Activated T-helper 2 cell treated with anti-CD3 and anti-CD28 coated beads, Interferon-gamma antibody, Interleukin-2, Interleukin-4, amounts not matched to agents 10 μg/mL and 5 μg/mL and 100 μg/mL, durations not matched to agents 14 hours and 24 hours and 36 hours (primary cell): ENCODE measurements at regions not wholly inside any gene's neighbourhood (a gene's known extent, or its start where the extent isn't known, plus 50 kb on each side); places are given as distances from the start of the nearest gene placed in this dataset.

ENCODE experiments used
- DNase-seq: peaks from one replicate; pipeline ENCODE4 v3.0.0; 2021; ENCODE audit warnings: low spot score
- H3K27ac Mint-ChIP-seq: one replicate; pipeline ENCODE4 v1.8.0; 2021; ENCODE audit warnings: mixed read lengths
- H3K27me3 Mint-ChIP-seq: one replicate; pipeline ENCODE4 v1.8.0; 2021; ENCODE audit warnings: low read depth, mixed read lengths
- H3K36me3 Mint-ChIP-seq: one replicate; pipeline ENCODE4 v1.8.0; 2021; ENCODE audit warnings: low read depth, mixed read lengths
- H3K4me1 Mint-ChIP-seq: one replicate; pipeline ENCODE4 v1.8.0; 2021; ENCODE audit warnings: low read depth, mixed read lengths
- H3K4me3 Mint-ChIP-seq: one replicate; pipeline ENCODE4 v1.8.0; 2021; ENCODE audit warnings: low read depth, mild to moderate bottlenecking, moderate library complexity, mixed read lengths
- H3K9me3 Mint-ChIP-seq: one replicate; pipeline ENCODE4 v1.8.0; 2021; ENCODE audit warnings: mixed read lengths
- intact Hi-C: fragments of 100-400 bp; cut with micrococcal nuclease; formaldehyde crosslinking; loops from one replicate; pipeline ENCODE4 v1.15.1; 2023

GRCh38 chr3:5791558-5791957 lies 604.1 kb downstream of the EDEM1 start:
- intact Hi-C loops, result no loop called here
- Mint-ChIP-seq H3K4me3 (no peak overlapping the region), H3K27me3 (no peaks in the 10 kb centered on the region), H3K9me3 (no peaks in the 10 kb centered on the region), H3K4me1 (no peaks in the 10 kb centered on the region), H3K36me3 (no peaks in the 10 kb centered on the region), H3K27ac (no peak overlapping the region)
- no peak for DNase-seq

- DNase-seq, result no peak
- intact Hi-C loops, result no loop called here
These were observed 609.0 kb downstream of the EDEM1 start for GRCh38 chr3:5796541-5796940.

GRCh38 chr3:5798809-5799208 lies 611.3 kb downstream of the EDEM1 start:
- no peaks in the 10 kb centered on the region for H3K36me3 Mint-ChIP-seq
- H3K27me3 Mint-ChIP-seq, result no peaks in the 10 kb centered on the region
- intact Hi-C loops, result no loop called here
- H3K9me3 Mint-ChIP-seq, result no peaks in the 10 kb centered on the region
- no peak overlapping the region for H3K4me3 Mint-ChIP-seq
- H3K27ac Mint-ChIP-seq, result no peak overlapping the region
- DNase-seq, result no peak
- no peaks in the 10 kb centered on the region for H3K4me1 Mint-ChIP-seq

More at GRCh38 chr3:5796541-5796940, 609.0 kb downstream of the EDEM1 start:
- Mint-ChIP-seq H3K27me3 (no peaks in the 10 kb centered on the region), H3K4me1 (no peaks in the 10 kb centered on the region), H3K4me3 (no peak overlapping the region), H3K27ac (no peak overlapping the region), H3K9me3 (no peaks in the 10 kb centered on the region), H3K36me3 (no peaks in the 10 kb centered on the region)

GRCh38 chr3:5799398-5799797 lies 611.9 kb downstream of the EDEM1 start:
- intact Hi-C loops, result no loop called here
- H3K36me3 Mint-ChIP-seq, result no peaks in the 10 kb centered on the region
- H3K4me1 Mint-ChIP-seq, result no peaks in the 10 kb centered on the region

GRCh38 chr3:5800965-5801364 lies 613.5 kb downstream of the EDEM1 start:
- intact Hi-C loops, result no loop called here
- H3K27ac Mint-ChIP-seq, result no peak overlapping the region
- no peaks in the 10 kb centered on the region for H3K4me1 Mint-ChIP-seq
- H3K36me3 Mint-ChIP-seq, result no peaks in the 10 kb centered on the region
- DNase-seq, result no peak
- no peak overlapping the region for H3K4me3 Mint-ChIP-seq
- H3K9me3 Mint-ChIP-seq, result no peaks in the 10 kb centered on the region
- no peaks in the 10 kb centered on the region for H3K27me3 Mint-ChIP-seq

More at GRCh38 chr3:5799398-5799797, 611.9 kb downstream of the EDEM1 start:
- Mint-ChIP-seq H3K27me3 (no peaks in the 10 kb centered on the region), H3K9me3 (no peaks in the 10 kb centered on the region), H3K27ac (no peak overlapping the region), H3K4me3 (no peak overlapping the region)
- no peak for DNase-seq

- Mint-ChIP-seq H3K27me3 (no peaks in the 10 kb centered on the region), H3K9me3 (no peaks in the 10 kb centered on the region), H3K4me3 (no peak overlapping the region), H3K36me3 (no peaks in the 10 kb centered on the region), H3K27ac (no peak overlapping the region), H3K4me1 (no peaks in the 10 kb centered on the region)
- DNase-seq, result no peak
- intact Hi-C loops, result no loop called here
These were observed 618.7 kb downstream of the EDEM1 start for GRCh38 chr3:5806192-5806591.

GRCh38 chr3:5809586-5810246 lies 622.2 kb downstream of the EDEM1 start:
- Mint-ChIP-seq H3K27ac (no peak overlapping the region), H3K9me3 (peaks cover 3% of the 10 kb centered on the region), H3K4me3 (no peak overlapping the region), H3K27me3 (no peaks in the 10 kb centered on the region), H3K4me1 (no peaks in the 10 kb centered on the region), H3K36me3 (no peaks in the 10 kb centered on the region)
- DNase-seq, result no peak
- intact Hi-C loops, result no loop called here

GRCh38 chr3:5811016-5811415 lies 623.5 kb downstream of the EDEM1 start:
- Mint-ChIP-seq H3K27ac (no peak overlapping the region), H3K27me3 (no peaks in the 10 kb centered on the region), H3K4me3 (no peak overlapping the region), H3K36me3 (no peaks in the 10 kb centered on the region), H3K4me1 (no peaks in the 10 kb centered on the region), H3K9me3 (peaks cover 3% of the 10 kb centered on the region)
- intact Hi-C loops, result no loop called here
- no peak for DNase-seq

GRCh38 chr3:5813521-5813920 lies 626.0 kb downstream of the EDEM1 start:
- intact Hi-C loops, result no loop called here
- Mint-ChIP-seq H3K4me1 (no peaks in the 10 kb centered on the region), H3K27ac (no peak overlapping the region)

GRCh38 chr3:5822843-5823242 lies 635.3 kb downstream of the EDEM1 start:
- no peaks in the 10 kb centered on the region for H3K27me3 Mint-ChIP-seq
- no peaks in the 10 kb centered on the region for H3K9me3 Mint-ChIP-seq
- no peaks in the 10 kb centered on the region for H3K4me1 Mint-ChIP-seq
- no peaks in the 10 kb centered on the region for H3K36me3 Mint-ChIP-seq
- DNase-seq, result no peak
- H3K4me3 Mint-ChIP-seq, result no peak overlapping the region
- H3K27ac Mint-ChIP-seq, result no peak overlapping the region
- intact Hi-C loops, result no loop called here

More at GRCh38 chr3:5813521-5813920, 626.0 kb downstream of the EDEM1 start:
- Mint-ChIP-seq H3K4me3 (no peak overlapping the region), H3K36me3 (no peaks in the 10 kb centered on the region), H3K27me3 (no peaks in the 10 kb centered on the region), H3K9me3 (peaks cover 3% of the 10 kb centered on the region)
- DNase-seq, result no peak

- no peaks in the 10 kb centered on the region for H3K27me3 Mint-ChIP-seq
- no peak overlapping the region for H3K4me3 Mint-ChIP-seq
- H3K36me3 Mint-ChIP-seq, result no peaks in the 10 kb centered on the region
- no peak overlapping the region for H3K27ac Mint-ChIP-seq
- H3K4me1 Mint-ChIP-seq, result no peaks in the 10 kb centered on the region
- no peak for DNase-seq
- no peaks in the 10 kb centered on the region for H3K9me3 Mint-ChIP-seq
- intact Hi-C loops, result no loop called here
These were observed 639.0 kb downstream of the EDEM1 start for GRCh38 chr3:5826467-5826866.

- intact Hi-C loops, result no loop called here
- H3K36me3 Mint-ChIP-seq, result no peaks in the 10 kb centered on the region
- no peaks in the 10 kb centered on the region for H3K4me1 Mint-ChIP-seq
- no peaks in the 10 kb centered on the region for H3K9me3 Mint-ChIP-seq
- no peak overlapping the region for H3K27ac Mint-ChIP-seq
- H3K4me3 Mint-ChIP-seq, result no peak overlapping the region
- no peaks in the 10 kb centered on the region for H3K27me3 Mint-ChIP-seq
- no peak for DNase-seq
These were observed 640.7 kb downstream of the EDEM1 start for GRCh38 chr3:5828251-5828650.

GRCh38 chr3:5840056-5840455 lies 652.5 kb downstream of the EDEM1 start:
- Mint-ChIP-seq H3K4me1 (no peaks in the 10 kb centered on the region), H3K27me3 (no peaks in the 10 kb centered on the region), H3K27ac (no peak overlapping the region), H3K36me3 (no peaks in the 10 kb centered on the region), H3K9me3 (peaks cover 5% of the 10 kb centered on the region), H3K4me3 (no peak overlapping the region)
- DNase-seq, result no peak
- intact Hi-C loops, result no loop called here

- intact Hi-C loops, result no loop called here
- no peaks in the 10 kb centered on the region for H3K36me3 Mint-ChIP-seq
- H3K9me3 Mint-ChIP-seq, result no peaks in the 10 kb centered on the region
- no peaks in the 10 kb centered on the region for H3K4me1 Mint-ChIP-seq
- H3K4me3 Mint-ChIP-seq, result no peak overlapping the region
- H3K27ac Mint-ChIP-seq, result no peak overlapping the region
- DNase-seq, result no peak
- H3K27me3 Mint-ChIP-seq, result no peaks in the 10 kb centered on the region
These were observed 654.1 kb downstream of the EDEM1 start for GRCh38 chr3:5841599-5841998.
